Activated effector memory CD4-positive, alpha-beta T cell treated with anti-CD3 and anti-CD28 coated beads, Interleukin-2, amount 50 U/mL, for 16 hours (primary cell): ENCODE measurements at regions not wholly inside any gene's neighbourhood (a gene's known extent, or its start where the extent isn't known, plus 50 kb on each side); places are given as distances from the start of the nearest gene placed in this dataset.

Source experiments
- DNase-seq: peaks from one replicate; pipeline ENCODE4 v3.0.0-alpha.2; 2020

- no peak for DNase-seq
Observed at GRCh38 chr15:39365873-39366272, 215.0 kb upstream of the THBS1 start.

GRCh38 chr15:39367596-39367995, 213.3 kb upstream of the THBS1 start:
- no peak for DNase-seq

GRCh38 chr15:39369768-39370167, 211.1 kb upstream of the THBS1 start:
- no peak for DNase-seq

- no peak for DNase-seq
Observed at GRCh38 chr15:39376371-39376909, 204.4 kb upstream of the THBS1 start.

GRCh38 chr15:39381517-39381916, 199.4 kb upstream of the THBS1 start:
- DNase-seq, result no peak

GRCh38 chr15:39388118-39388517, 192.8 kb upstream of the THBS1 start:
- DNase-seq, result no peak

GRCh38 chr15:39391230-39391629, 189.6 kb upstream of the THBS1 start:
- DNase-seq, result no peak

GRCh38 chr15:39392469-39393047, 188.3 kb upstream of the THBS1 start:
- DNase-seq, result no peak

- DNase-seq, result no peak
Observed at GRCh38 chr15:39393575-39394335, 187.1 kb upstream of the THBS1 start.

- no peak for DNase-seq
Observed at GRCh38 chr15:39394496-39394895, 186.4 kb upstream of the THBS1 start.

GRCh38 chr15:39396979-39397615, 183.8 kb upstream of the THBS1 start:
- DNase-seq, result no peak

GRCh38 chr15:39397883-39398282, 183.0 kb upstream of the THBS1 start:
- DNase-seq, result no peak

GRCh38 chr15:39399600-39399999, 181.3 kb upstream of the THBS1 start:
- no peak for DNase-seq

GRCh38 chr15:39400002-39400401, 180.9 kb upstream of the THBS1 start:
- no peak for DNase-seq

GRCh38 chr15:39400821-39401550, 179.9 kb upstream of the THBS1 start:
- DNase-seq, result no peak

GRCh38 chr15:39403640-39404117, 177.2 kb upstream of the THBS1 start:
- DNase-seq, result no peak

GRCh38 chr15:39404767-39405181, 176.1 kb upstream of the THBS1 start:
- no peak for DNase-seq

- no peak for DNase-seq
Observed at GRCh38 chr15:39406485-39406884, 174.4 kb upstream of the THBS1 start.

- DNase-seq, result no peak
Observed at GRCh38 chr15:39407116-39407515, 173.8 kb upstream of the THBS1 start.

GRCh38 chr15:39409876-39410530, 170.9 kb upstream of the THBS1 start:
- no peak for DNase-seq

GRCh38 chr15:39411102-39411989, 169.5 kb upstream of the THBS1 start:
- DNase-seq, result no peak

- DNase-seq, result no peak
Observed at GRCh38 chr15:39413558-39413957, 167.3 kb upstream of the THBS1 start.
